ENCODE measurements at regions not wholly inside any gene's neighbourhood (a gene's known extent, or its start where the extent isn't known, plus 50 kb on each side); places are given as distances from the start of the nearest gene placed in this dataset.

GRCh38 chr14:94679106-94679810 lies 67.1 kb downstream of the SERPINA3 start:
- ChIA-PET POLR2A (interaction anchor here (0.6 kb wide), 1 partner anchor 407 kb away, joined by 4 read pairs; no protein-coding TSS in a partner anchor), CTCF (interaction anchor here (0.6 to 3.1 kb wide), 9 partner anchors 8 to 750 kb away, joined by 3 to 24 read pairs (median 3); partner anchors contain the start of gene SERPINA5)
- no peak overlapping the region for H3K4me3 Mint-ChIP-seq (ENCODE audit: unreplicated experiment)
- H3K27ac Mint-ChIP-seq (ENCODE audit: low read depth, unreplicated experiment): no peak overlapping the region
- TF ChIP-seq, protein P1, sequence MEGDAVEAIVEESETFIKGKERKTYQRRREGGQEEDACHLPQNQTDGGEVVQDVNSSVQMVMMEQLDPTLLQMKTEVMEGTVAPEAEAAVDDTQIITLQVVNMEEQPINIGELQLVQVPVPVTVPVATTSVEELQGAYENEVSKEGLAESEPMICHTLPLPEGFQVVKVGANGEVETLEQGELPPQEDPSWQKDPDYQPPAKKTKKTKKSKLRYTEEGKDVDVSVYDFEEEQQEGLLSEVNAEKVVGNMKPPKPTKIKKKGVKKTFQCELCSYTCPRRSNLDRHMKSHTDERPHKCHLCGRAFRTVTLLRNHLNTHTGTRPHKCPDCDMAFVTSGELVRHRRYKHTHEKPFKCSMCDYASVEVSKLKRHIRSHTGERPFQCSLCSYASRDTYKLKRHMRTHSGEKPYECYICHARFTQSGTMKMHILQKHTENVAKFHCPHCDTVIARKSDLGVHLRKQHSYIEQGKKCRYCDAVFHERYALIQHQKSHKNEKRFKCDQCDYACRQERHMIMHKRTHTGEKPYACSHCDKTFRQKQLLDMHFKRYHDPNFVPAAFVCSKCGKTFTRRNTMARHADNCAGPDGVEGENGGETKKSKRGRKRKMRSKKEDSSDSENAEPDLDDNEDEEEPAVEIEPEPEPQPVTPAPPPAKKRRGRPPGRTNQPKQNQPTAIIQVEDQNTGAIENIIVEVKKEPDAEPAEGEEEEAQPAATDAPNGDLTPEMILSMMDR (IDR thresholded peaks at IDR 0.05; ENCODE audit: unreplicated experiment): no peak
- DNase-seq (ENCODE audit: unreplicated experiment): no peak
- H3K36me3 Mint-ChIP-seq (ENCODE audit: insufficient read depth, unreplicated experiment): peaks cover 6% of the 10 kb centered on the region
- no TSS peak for BruUV-seq (replicated peaks)
- intact Hi-C loops (cut with micrococcal nuclease): no loop called here
- no peaks in the 10 kb centered on the region for H3K27me3 Mint-ChIP-seq (ENCODE audit: insufficient read depth, unreplicated experiment)
- H3K9me3 Mint-ChIP-seq (ENCODE audit: unreplicated experiment): no peaks in the 10 kb centered on the region
- H3K4me1 Mint-ChIP-seq (ENCODE audit: insufficient read depth, unreplicated experiment): no peaks in the 10 kb centered on the region

GRCh38 chr14:94677747-94678146 lies 65.6 kb downstream of the SERPINA3 start:
- Mint-ChIP-seq H3K27me3 (ENCODE audit: insufficient read depth, unreplicated experiment) (no peaks in the 10 kb centered on the region), H3K9me3 (ENCODE audit: unreplicated experiment) (no peaks in the 10 kb centered on the region), H3K27ac (ENCODE audit: low read depth, unreplicated experiment) (no peak overlapping the region), H3K36me3 (ENCODE audit: insufficient read depth, unreplicated experiment) (peaks cover 6% of the 10 kb centered on the region), H3K4me1 (ENCODE audit: insufficient read depth, unreplicated experiment) (no peaks in the 10 kb centered on the region), H3K4me3 (ENCODE audit: unreplicated experiment) (no peak overlapping the region)
- no peak for DNase-seq (ENCODE audit: unreplicated experiment)
- CTCF ChIA-PET: interaction anchor here (0.9 to 1.3 kb wide), 4 partner anchors 11 to 191 kb away, joined by 3 to 6 read pairs (median 4); no protein-coding TSS in a partner anchor
- POLR2A ChIA-PET: interaction anchor here (0.7 kb wide), 1 partner anchor 73 kb away, joined by 3 read pairs; no protein-coding TSS in a partner anchor
- TF ChIP-seq, protein P1 (IDR thresholded peaks at IDR 0.05; ENCODE audit: unreplicated experiment): no peak
- intact Hi-C loops (cut with micrococcal nuclease): no loop called here
- BruUV-seq (replicated peaks): no TSS peak

- no peaks in the 10 kb centered on the region for H3K27me3 Mint-ChIP-seq (ENCODE audit: insufficient read depth, unreplicated experiment)
- no peaks in the 10 kb centered on the region for H3K4me1 Mint-ChIP-seq (ENCODE audit: insufficient read depth, unreplicated experiment)
- CTCF ChIA-PET: interaction anchor here (0.6 to 1.2 kb wide), 3 partner anchors 14 to 129 kb away, joined by 3 to 5 read pairs (median 5); no protein-coding TSS in a partner anchor
- H3K36me3 Mint-ChIP-seq (ENCODE audit: insufficient read depth, unreplicated experiment): peaks cover 6% of the 10 kb centered on the region
- no peak overlapping the region for H3K27ac Mint-ChIP-seq (ENCODE audit: low read depth, unreplicated experiment)
- TF ChIP-seq, protein P1 (IDR thresholded peaks at IDR 0.05; ENCODE audit: unreplicated experiment): no peak
- no TSS peak for BruUV-seq (replicated peaks)
- H3K4me3 Mint-ChIP-seq (ENCODE audit: unreplicated experiment): no peak overlapping the region
- no peak for DNase-seq (ENCODE audit: unreplicated experiment)
- POLR2A ChIA-PET: no interaction called here
- no peaks in the 10 kb centered on the region for H3K9me3 Mint-ChIP-seq (ENCODE audit: unreplicated experiment)
- intact Hi-C loops (cut with micrococcal nuclease): no loop called here
These were observed 65.0 kb downstream of the SERPINA3 start for GRCh38 chr14:94677213-94677612.

- intact Hi-C loops (cut with micrococcal nuclease): no loop called here
- Mint-ChIP-seq H3K4me3 (ENCODE audit: unreplicated experiment) (no peak overlapping the region), H3K27ac (ENCODE audit: low read depth, unreplicated experiment) (no peak overlapping the region), H3K9me3 (ENCODE audit: unreplicated experiment) (no peaks in the 10 kb centered on the region), H3K4me1 (ENCODE audit: insufficient read depth, unreplicated experiment) (no peaks in the 10 kb centered on the region), H3K27me3 (ENCODE audit: insufficient read depth, unreplicated experiment) (no peaks in the 10 kb centered on the region), H3K36me3 (ENCODE audit: insufficient read depth, unreplicated experiment) (peaks cover 5% of the 10 kb centered on the region)
- POLR2A ChIA-PET: interaction anchor here (0.6 to 0.7 kb wide), 2 partner anchors 62 to 66 kb away, joined by 3 to 4 read pairs; no protein-coding TSS in a partner anchor
- no peak for DNase-seq (ENCODE audit: unreplicated experiment)
- TF ChIP-seq, protein P1 (IDR thresholded peaks at IDR 0.05; ENCODE audit: unreplicated experiment): no peak
- CTCF ChIA-PET: interaction anchor here (0.6 to 1.2 kb wide), 3 partner anchors 14 to 128 kb away, joined by 3 to 5 read pairs (median 5); no protein-coding TSS in a partner anchor
- no TSS peak for BruUV-seq (replicated peaks)
These were observed 64.4 kb downstream of the SERPINA3 start for GRCh38 chr14:94676495-94677185.

All from MCF 10A (cell line).